Muscle layer of duodenum (tissue), 2 donors: ENCODE measurements at regions not wholly inside any gene's neighbourhood (a gene's known extent, or its start where the extent isn't known, plus 50 kb on each side); places are given as distances from the start of the nearest gene placed in this dataset.

Experiments
- H3K27ac ChIP-seq: one replicate; pipeline ENCODE4 v1.7.0; 2013; ENCODE audit warnings: mild to moderate bottlenecking, low read length
- H3K27me3 ChIP-seq: one replicate; pipeline ENCODE4 v1.7.0; 2013; ENCODE audit warnings: low read depth, mild to moderate bottlenecking, control low read depth, low read length
- H3K36me3 ChIP-seq, 2 donors: one replicate each; pipeline ENCODE4 v1.7.0; 2013; ENCODE audit warnings: low read length in 2 of 2, control low read depth in 1 of 2, mild to moderate bottlenecking in 1 of 2; ENCODE audit not compliant: insufficient read depth in 2 of 2, control insufficient read depth in 1 of 2
- H3K4me1 ChIP-seq, 2 donors: one replicate each; pipeline ENCODE4 v1.7.0; 2013; ENCODE audit warnings: low read length in 2 of 2, mild to moderate bottlenecking in 2 of 2, control low read depth in 1 of 2, moderate library complexity in 1 of 2; ENCODE audit not compliant: insufficient read depth in 2 of 2, control insufficient read depth in 1 of 2
- H3K4me3 ChIP-seq, 2 donors: one replicate each; pipeline ENCODE4 v1.7.0; 2013; ENCODE audit warnings: low read length in 2 of 2, low read depth in 1 of 2, mild to moderate bottlenecking in 1 of 2
- H3K9me3 ChIP-seq, 2 donors: one replicate each; pipeline ENCODE4 v1.7.0; 2013; ENCODE audit warnings: low read length in 2 of 2, control low read depth in 1 of 2, mild to moderate bottlenecking in 1 of 2; ENCODE audit not compliant: control insufficient read depth in 1 of 2
- donor health status: healthy.

GRCh38 chr2:4047961-4048891, 344.9 kb downstream of the DCDC2C start:
- H3K4me1 ChIP-seq = no peaks in the 10 kb centered on the region
- no peak overlapping the region for H3K4me3 ChIP-seq
- no peaks in the 10 kb centered on the region for H3K27me3 ChIP-seq
- H3K36me3 ChIP-seq = no peaks in the 10 kb centered on the region
- H3K9me3 ChIP-seq = no peaks in the 10 kb centered on the region
- H3K27ac ChIP-seq = no peak overlapping the region

- no peak overlapping the region for H3K4me3 ChIP-seq
- no peaks in the 10 kb centered on the region for H3K9me3 ChIP-seq
- no peaks in the 10 kb centered on the region for H3K27me3 ChIP-seq
- no peaks in the 10 kb centered on the region for H3K36me3 ChIP-seq
- H3K4me1 ChIP-seq = no peaks in the 10 kb centered on the region
- H3K27ac ChIP-seq = no peak overlapping the region
Measured at GRCh38 chr2:4049463-4049862, 346.1 kb downstream of the DCDC2C start.

- Histone ChIP-seq H3K27ac (no peak overlapping the region), H3K9me3 (no peaks in the 10 kb centered on the region)
Measured at GRCh38 chr2:4053769-4054493, 350.6 kb downstream of the DCDC2C start.

GRCh38 chr2:4066217-4066616, 362.8 kb downstream of the DCDC2C start:
- H3K27ac ChIP-seq = no peak overlapping the region
- H3K4me1 ChIP-seq = no peaks in the 10 kb centered on the region
- no peaks in the 10 kb centered on the region for H3K9me3 ChIP-seq
- H3K4me3 ChIP-seq = no peak overlapping the region
- H3K27me3 ChIP-seq = no peaks in the 10 kb centered on the region
- no peaks in the 10 kb centered on the region for H3K36me3 ChIP-seq

More at GRCh38 chr2:4053769-4054493, 350.6 kb downstream of the DCDC2C start:
- H3K4me1 ChIP-seq = no peaks in the 10 kb centered on the region
- no peaks in the 10 kb centered on the region for H3K36me3 ChIP-seq
- no peaks in the 10 kb centered on the region for H3K27me3 ChIP-seq
- H3K4me3 ChIP-seq = no peak overlapping the region

- no peaks in the 10 kb centered on the region for H3K36me3 ChIP-seq
- no peak overlapping the region for H3K4me3 ChIP-seq
- H3K27ac ChIP-seq = no peak overlapping the region
- H3K27me3 ChIP-seq = no peaks in the 10 kb centered on the region
- H3K9me3 ChIP-seq = peaks cover 0 to 2% of the 10 kb centered on the region in 2 donors
- no peaks in the 10 kb centered on the region for H3K4me1 ChIP-seq
Measured at GRCh38 chr2:4073026-4073569, 369.7 kb downstream of the DCDC2C start.

- Histone ChIP-seq H3K4me3 (no peak overlapping the region), H3K9me3 (peaks cover 0 to 2% of the 10 kb centered on the region in 2 donors), H3K27me3 (no peaks in the 10 kb centered on the region), H3K27ac (no peak overlapping the region), H3K36me3 (no peaks in the 10 kb centered on the region), H3K4me1 (no peaks in the 10 kb centered on the region)
Measured at GRCh38 chr2:4077017-4077416, 373.6 kb downstream of the DCDC2C start.

GRCh38 chr2:4085186-4085585, 381.8 kb downstream of the DCDC2C start:
- Histone ChIP-seq H3K4me1 (no peaks in the 10 kb centered on the region), H3K9me3 (no peaks in the 10 kb centered on the region), H3K27me3 (no peaks in the 10 kb centered on the region), H3K36me3 (no peaks in the 10 kb centered on the region), H3K27ac (no peak overlapping the region), H3K4me3 (no peak overlapping the region)

- no peaks in the 10 kb centered on the region for H3K9me3 ChIP-seq
- H3K4me3 ChIP-seq = no peak overlapping the region
- no peaks in the 10 kb centered on the region for H3K27me3 ChIP-seq
- H3K4me1 ChIP-seq = no peaks in the 10 kb centered on the region
- no peaks in the 10 kb centered on the region for H3K36me3 ChIP-seq
- no peak overlapping the region for H3K27ac ChIP-seq
Measured at GRCh38 chr2:4090668-4091630, 387.6 kb downstream of the DCDC2C start.

GRCh38 chr2:4091869-4092268, 388.5 kb downstream of the DCDC2C start:
- Histone ChIP-seq H3K27ac (no peak overlapping the region), H3K4me1 (no peaks in the 10 kb centered on the region), H3K27me3 (no peaks in the 10 kb centered on the region), H3K36me3 (no peaks in the 10 kb centered on the region), H3K9me3 (no peaks in the 10 kb centered on the region), H3K4me3 (no peak overlapping the region)

GRCh38 chr2:4094743-4095142, 391.4 kb downstream of the DCDC2C start:
- Histone ChIP-seq H3K4me3 (no peak overlapping the region), H3K27me3 (no peaks in the 10 kb centered on the region), H3K4me1 (no peaks in the 10 kb centered on the region), H3K27ac (no peak overlapping the region), H3K36me3 (no peaks in the 10 kb centered on the region), H3K9me3 (no peaks in the 10 kb centered on the region)
